ENCODE measurements at regions not wholly inside any gene's neighbourhood (a gene's known extent, or its start where the extent isn't known, plus 50 kb on each side); places are given as distances from the start of the nearest gene placed in this dataset.

DNA sequence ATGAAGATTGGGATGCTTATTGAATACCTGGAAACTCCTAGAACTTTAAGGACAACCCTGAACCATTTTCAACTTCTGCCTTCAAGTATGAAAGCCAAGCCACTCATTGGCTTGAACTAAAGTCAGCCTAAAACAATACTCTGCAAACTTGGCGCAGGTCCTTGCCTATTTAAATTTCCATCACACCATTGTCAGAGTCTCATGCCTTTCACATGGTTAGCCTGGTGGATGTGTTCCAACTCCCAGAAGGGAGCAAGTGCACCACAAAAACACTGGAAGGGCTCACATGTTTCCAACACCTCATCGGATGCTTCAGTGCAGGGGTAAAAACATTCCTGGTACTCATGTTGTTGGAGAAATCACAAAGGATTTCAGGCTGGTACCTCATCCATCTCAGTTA, 511.6 kb upstream of the MDFIC2 start:
- Histone ChIP-seq H3K4me3 (ENCODE audit: low read depth in 1 of 2, low read length in 2 of 2) (no peak overlapping the region), H3K9me3 (ENCODE audit: insufficient read depth, low read length, severe bottlenecking) (no peaks in the 10 kb centered on the region), H3K9ac (ENCODE audit: low read depth, low read length) (no peak overlapping the region), H2AFZ (ENCODE audit: low read depth, low read length) (no peak overlapping the region), H3K4me2 (ENCODE audit: insufficient read depth, low read length) (no peak overlapping the region), H3K36me3 (ENCODE audit: insufficient read depth, low read length) (no peaks in the 10 kb centered on the region), H3K27ac (ENCODE audit: low read length) (no peak overlapping the region), H3K4me1 (ENCODE audit: insufficient read depth, low read length) (no peaks in the 10 kb centered on the region), H4K20me1 (ENCODE audit: insufficient read depth, low read length) (no peaks in the 10 kb centered on the region), H3K79me2 (ENCODE audit: insufficient read depth, low read length) (no peaks in the 10 kb centered on the region), H3K27me3 (ENCODE audit: insufficient read depth, low read length, poor library complexity) (no peaks in the 10 kb centered on the region)
- TF ChIP-seq EZH2 (IDR thresholded peaks at IDR 0.05; ENCODE audit: borderline replicate concordance, low read depth, low read length, severe bottlenecking) = no peak
- TF ChIP-seq, protein P1, sequence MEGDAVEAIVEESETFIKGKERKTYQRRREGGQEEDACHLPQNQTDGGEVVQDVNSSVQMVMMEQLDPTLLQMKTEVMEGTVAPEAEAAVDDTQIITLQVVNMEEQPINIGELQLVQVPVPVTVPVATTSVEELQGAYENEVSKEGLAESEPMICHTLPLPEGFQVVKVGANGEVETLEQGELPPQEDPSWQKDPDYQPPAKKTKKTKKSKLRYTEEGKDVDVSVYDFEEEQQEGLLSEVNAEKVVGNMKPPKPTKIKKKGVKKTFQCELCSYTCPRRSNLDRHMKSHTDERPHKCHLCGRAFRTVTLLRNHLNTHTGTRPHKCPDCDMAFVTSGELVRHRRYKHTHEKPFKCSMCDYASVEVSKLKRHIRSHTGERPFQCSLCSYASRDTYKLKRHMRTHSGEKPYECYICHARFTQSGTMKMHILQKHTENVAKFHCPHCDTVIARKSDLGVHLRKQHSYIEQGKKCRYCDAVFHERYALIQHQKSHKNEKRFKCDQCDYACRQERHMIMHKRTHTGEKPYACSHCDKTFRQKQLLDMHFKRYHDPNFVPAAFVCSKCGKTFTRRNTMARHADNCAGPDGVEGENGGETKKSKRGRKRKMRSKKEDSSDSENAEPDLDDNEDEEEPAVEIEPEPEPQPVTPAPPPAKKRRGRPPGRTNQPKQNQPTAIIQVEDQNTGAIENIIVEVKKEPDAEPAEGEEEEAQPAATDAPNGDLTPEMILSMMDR (IDR thresholded peaks at IDR 0.05; ENCODE audit: borderline replicate concordance, extremely low read depth, low read length, poor library complexity, severe bottlenecking) = no peak
- DNase-seq (no peak), ATAC-seq (ENCODE audit: insufficient read depth, low read depth) (no peak)

DNA sequence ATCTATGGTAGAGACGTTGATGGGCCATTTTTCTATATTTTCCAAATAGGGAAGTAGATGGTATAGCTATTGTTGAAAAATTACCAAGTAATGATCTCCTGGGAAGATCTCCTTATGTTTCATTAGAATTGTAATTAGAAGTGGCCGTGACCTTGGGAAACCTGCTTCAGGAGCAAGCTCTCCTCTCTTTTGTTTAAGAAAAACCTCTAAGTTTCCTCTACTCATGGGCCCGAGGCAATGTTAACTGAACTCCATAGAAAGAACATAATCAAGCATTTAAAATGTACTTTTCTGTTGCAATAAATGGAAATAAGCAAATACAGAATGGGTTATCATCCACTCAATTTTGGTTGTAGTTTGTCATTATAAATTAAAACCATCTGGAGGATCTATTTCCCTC, 511.2 kb upstream of the MDFIC2 start:
- H3K36me3 ChIP-seq (ENCODE audit: insufficient read depth, low read length) = no peaks in the 10 kb centered on the region
- no peak overlapping the region for H3K4me2 ChIP-seq (ENCODE audit: insufficient read depth, low read length)
- no peak overlapping the region for H3K9ac ChIP-seq (ENCODE audit: low read depth, low read length)
- no peak for DNase-seq
- no peak overlapping the region for H3K27ac ChIP-seq (ENCODE audit: low read length)
- H2AFZ ChIP-seq (ENCODE audit: low read depth, low read length) = no peak overlapping the region
- H3K4me3 ChIP-seq (ENCODE audit: low read depth in 1 of 2, low read length in 2 of 2) = no peak overlapping the region
- no peaks in the 10 kb centered on the region for H3K27me3 ChIP-seq (ENCODE audit: insufficient read depth, low read length, poor library complexity)
- TF ChIP-seq EZH2 (IDR thresholded peaks at IDR 0.05; ENCODE audit: borderline replicate concordance, low read depth, low read length, severe bottlenecking) = no peak
- TF ChIP-seq, protein P1 (IDR thresholded peaks at IDR 0.05; ENCODE audit: borderline replicate concordance, extremely low read depth, low read length, poor library complexity, severe bottlenecking) = no peak
- H3K4me1 ChIP-seq (ENCODE audit: insufficient read depth, low read length) = no peaks in the 10 kb centered on the region
- ATAC-seq (ENCODE audit: insufficient read depth, low read depth) = no peak
- H4K20me1 ChIP-seq (ENCODE audit: insufficient read depth, low read length) = no peaks in the 10 kb centered on the region
- no peaks in the 10 kb centered on the region for H3K79me2 ChIP-seq (ENCODE audit: insufficient read depth, low read length)
- H3K9me3 ChIP-seq (ENCODE audit: insufficient read depth, low read length, severe bottlenecking) = no peaks in the 10 kb centered on the region

DNA sequence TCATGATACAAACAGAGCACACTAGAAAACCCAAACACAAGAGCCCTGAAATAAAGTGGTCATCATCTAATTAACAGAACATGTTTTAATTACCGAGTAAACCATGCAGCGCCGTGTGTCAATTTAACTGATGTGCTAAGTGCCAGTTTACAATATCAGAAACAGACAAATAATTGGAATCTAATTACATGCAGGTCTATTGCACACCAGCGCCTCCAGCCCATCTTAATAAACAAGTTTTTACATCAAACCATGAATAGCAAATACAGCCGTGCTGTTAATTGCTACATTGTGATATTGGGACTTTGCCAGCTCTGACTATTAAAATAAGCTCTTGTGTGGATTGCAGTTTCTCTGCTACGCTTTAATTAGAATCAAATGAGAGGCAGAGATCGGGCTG, 510.2 kb upstream of the MDFIC2 start:
- no peaks in the 10 kb centered on the region for H3K27me3 ChIP-seq (ENCODE audit: insufficient read depth, low read length, poor library complexity)
- TF ChIP-seq, protein P1 (IDR thresholded peaks at IDR 0.05; ENCODE audit: borderline replicate concordance, extremely low read depth, low read length, poor library complexity, severe bottlenecking) = no peak
- TF ChIP-seq EZH2 (IDR thresholded peaks at IDR 0.05; ENCODE audit: borderline replicate concordance, low read depth, low read length, severe bottlenecking) = no peak
- no peaks in the 10 kb centered on the region for H4K20me1 ChIP-seq (ENCODE audit: insufficient read depth, low read length)
- H3K9me3 ChIP-seq (ENCODE audit: insufficient read depth, low read length, severe bottlenecking) = no peaks in the 10 kb centered on the region
- H3K79me2 ChIP-seq (ENCODE audit: insufficient read depth, low read length) = no peaks in the 10 kb centered on the region
- no peak for DNase-seq
- H3K9ac ChIP-seq (ENCODE audit: low read depth, low read length) = no peak overlapping the region
- H3K4me3 ChIP-seq (ENCODE audit: low read depth in 1 of 2, low read length in 2 of 2) = no peak overlapping the region
- no peak overlapping the region for H3K4me2 ChIP-seq (ENCODE audit: insufficient read depth, low read length)
- no peaks in the 10 kb centered on the region for H3K4me1 ChIP-seq (ENCODE audit: insufficient read depth, low read length)
- H2AFZ ChIP-seq (ENCODE audit: low read depth, low read length) = no peak overlapping the region
- no peaks in the 10 kb centered on the region for H3K36me3 ChIP-seq (ENCODE audit: insufficient read depth, low read length)
- no peak for ATAC-seq (ENCODE audit: insufficient read depth, low read depth)
- no peak overlapping the region for H3K27ac ChIP-seq (ENCODE audit: low read length)

DNA sequence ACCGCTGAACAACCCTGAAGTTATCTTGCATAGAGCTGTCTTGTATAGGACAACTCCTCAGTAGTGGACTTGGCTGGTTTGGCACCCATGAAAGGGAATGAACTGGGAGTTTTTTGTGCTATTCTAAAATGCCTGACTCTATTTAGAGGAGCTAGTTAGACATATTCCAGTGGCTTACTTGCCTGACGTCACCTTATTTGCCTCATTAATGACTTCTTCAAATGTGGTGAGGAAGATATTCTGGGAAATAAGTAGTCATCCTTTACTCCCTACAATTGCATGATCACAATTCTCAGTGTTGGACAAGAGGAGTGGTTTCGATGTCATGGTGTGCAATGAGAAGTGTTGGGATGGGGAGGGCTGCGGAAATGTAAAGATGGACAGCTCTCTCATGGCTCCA, 509.2 kb upstream of the MDFIC2 start:
- ATAC-seq (ENCODE audit: insufficient read depth, low read depth) = no peak
- no peaks in the 10 kb centered on the region for H3K4me1 ChIP-seq (ENCODE audit: insufficient read depth, low read length)
- no peaks in the 10 kb centered on the region for H3K27me3 ChIP-seq (ENCODE audit: insufficient read depth, low read length, poor library complexity)
- H3K36me3 ChIP-seq (ENCODE audit: insufficient read depth, low read length) = no peaks in the 10 kb centered on the region
- no peak overlapping the region for H3K4me3 ChIP-seq (ENCODE audit: low read depth in 1 of 2, low read length in 2 of 2)
- H4K20me1 ChIP-seq (ENCODE audit: insufficient read depth, low read length) = no peaks in the 10 kb centered on the region
- H3K79me2 ChIP-seq (ENCODE audit: insufficient read depth, low read length) = no peaks in the 10 kb centered on the region
- no peak overlapping the region for H2AFZ ChIP-seq (ENCODE audit: low read depth, low read length)
- H3K9ac ChIP-seq (ENCODE audit: low read depth, low read length) = no peak overlapping the region
- no peak overlapping the region for H3K4me2 ChIP-seq (ENCODE audit: insufficient read depth, low read length)
- peaks cover 2% of the 10 kb centered on the region for H3K9me3 ChIP-seq (ENCODE audit: insufficient read depth, low read length, severe bottlenecking)
- no peak for DNase-seq
- H3K27ac ChIP-seq (ENCODE audit: low read length) = no peak overlapping the region
- TF ChIP-seq, protein P1 (IDR thresholded peaks at IDR 0.05; ENCODE audit: borderline replicate concordance, extremely low read depth, low read length, poor library complexity, severe bottlenecking) = no peak
- TF ChIP-seq EZH2 (IDR thresholded peaks at IDR 0.05; ENCODE audit: borderline replicate concordance, low read depth, low read length, severe bottlenecking) = no peak
